Cardiac fibroblast (primary cell): ENCODE measurements at regions not wholly inside any gene's neighbourhood (a gene's known extent, or its start where the extent isn't known, plus 50 kb on each side); places are given as distances from the start of the nearest gene placed in this dataset.

Source experiments
- DNase-seq, 2 donors: peaks; one replicate each; pipeline versions ENCODE4 v3.0.0 to v3.0.0-alpha.2; 2010; ENCODE audit warnings: low read depth in 2 of 2
- H3K4me3 ChIP-seq, 2 donors: replicated peaks in 1 of 2; 1 replicate in 1 of 2; 2 replicates in 1 of 2; pipeline ENCODE4 v1.5.1; 2011; ENCODE audit warnings: low read depth in 2 of 2, low read length in 2 of 2, mild to moderate bottlenecking in 2 of 2, moderate library complexity in 1 of 2
- CTCF ChIP-seq: IDR thresholded peaks from one replicate; pipeline ENCODE4 v1.5.1; 2011; ENCODE audit warnings: low read depth, mild to moderate bottlenecking, low read length, inconsistent platforms

GRCh38 chr10:36452851-36453250 is 672.5 kb upstream of the ANKRD30A start:
- no peak for DNase-seq
- no peak overlapping the region for H3K4me3 ChIP-seq
- no peak for TF ChIP-seq CTCF

- TF ChIP-seq CTCF = no peak
- DNase-seq = no peak
- no peak overlapping the region for H3K4me3 ChIP-seq
Measured at GRCh38 chr10:36451391-36451970, 673.9 kb upstream of the ANKRD30A start.

DNA sequence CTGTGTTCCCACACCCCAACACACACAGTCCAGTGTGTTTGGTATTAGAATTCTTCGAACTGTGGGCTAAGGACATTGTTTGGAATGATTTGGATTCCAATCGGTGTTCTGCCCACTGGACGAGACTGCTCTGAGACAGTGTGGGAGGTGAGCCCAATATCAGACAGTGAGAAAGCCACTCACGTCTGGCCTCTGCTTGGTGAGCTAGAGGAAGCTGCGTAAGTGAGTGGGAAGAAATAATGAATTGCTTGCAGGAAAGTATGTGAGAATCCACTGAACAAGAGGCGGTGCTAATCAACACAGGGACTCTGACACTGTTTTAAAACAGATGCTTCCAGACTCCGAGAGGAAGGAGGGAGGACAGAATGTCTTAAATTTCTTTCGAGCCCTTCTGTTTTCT is 675.0 kb upstream of the ANKRD30A start:
- no peak for TF ChIP-seq CTCF
- DNase-seq = peak; percentile 65 to 90
- no peak overlapping the region for H3K4me3 ChIP-seq

DNA sequence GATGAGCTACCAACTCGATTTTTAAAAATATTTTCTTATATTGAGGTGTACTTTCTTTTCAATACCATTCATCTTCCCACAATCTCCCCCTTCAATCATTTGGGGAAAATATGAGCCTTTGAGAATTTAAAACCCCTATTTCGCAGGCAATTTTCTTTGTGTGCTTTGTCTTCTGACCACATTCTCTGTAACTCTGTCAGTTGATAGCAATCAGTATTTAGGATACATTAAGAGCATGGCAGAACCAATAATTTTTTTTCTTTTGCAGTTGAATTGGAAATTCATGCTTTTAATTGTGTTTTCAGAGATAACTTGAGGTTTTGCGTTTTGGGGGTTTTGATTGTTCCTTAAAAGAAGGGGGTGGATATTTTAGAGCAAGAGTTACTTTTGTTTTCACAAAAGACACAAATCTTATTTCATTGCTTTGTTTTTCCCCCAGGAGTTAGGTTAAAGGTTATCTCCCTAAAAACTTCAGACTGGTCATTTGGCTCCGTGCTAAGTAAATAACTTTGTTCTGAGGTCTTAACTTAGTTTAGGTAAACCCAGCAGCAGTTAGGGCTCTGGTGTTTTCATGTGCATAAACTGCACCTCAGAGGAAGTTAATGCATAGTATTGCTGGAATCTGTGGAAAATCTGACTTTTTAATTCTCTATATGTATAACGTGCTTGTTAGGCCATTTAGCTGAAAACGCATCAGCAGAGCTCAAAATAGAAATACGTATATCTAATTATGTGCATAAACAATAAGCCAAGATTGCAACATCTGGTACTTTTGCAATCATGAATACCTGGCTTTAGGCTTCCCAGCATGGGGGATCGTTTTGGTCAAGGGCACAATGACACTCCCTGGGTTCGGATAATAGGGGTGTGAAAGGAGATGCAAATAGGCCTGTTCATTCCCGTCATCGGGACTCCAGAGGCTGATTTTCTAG is 676.4 kb upstream of the ANKRD30A start:
- DNase-seq = peak; percentile 30 to 54
- H3K4me3 ChIP-seq = no peak overlapping the region
- TF ChIP-seq CTCF = no peak

DNA sequence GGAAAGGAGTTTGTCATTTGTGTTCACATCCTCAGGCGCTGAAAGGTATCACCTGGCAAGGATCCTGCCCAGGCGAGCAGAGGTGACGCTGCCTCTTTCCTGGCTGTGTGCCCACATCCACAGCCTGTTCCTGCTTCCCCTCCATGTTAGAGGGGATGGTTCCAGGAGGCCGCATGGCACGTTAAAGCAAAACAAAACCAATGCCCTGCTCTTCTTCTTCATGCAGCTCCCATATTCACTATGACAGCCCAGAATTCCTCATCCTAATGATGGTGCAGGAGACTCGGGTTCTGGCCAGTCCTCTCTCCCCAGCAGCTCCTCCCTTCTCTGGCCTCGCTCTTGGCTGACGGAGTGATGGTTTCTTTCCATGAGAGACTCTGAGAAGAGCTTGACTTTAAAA is 678.5 kb upstream of the ANKRD30A start:
- peak in 1 of 2 donors; percentile 31 for DNase-seq
- H3K4me3 ChIP-seq = no peak overlapping the region
- no peak for TF ChIP-seq CTCF

GRCh38 chr10:36443233-36443632 is 682.2 kb upstream of the ANKRD30A start:
- TF ChIP-seq CTCF = no peak
- DNase-seq = peak in 1 of 2 donors; percentile 34

More at GRCh38 chr10:36443233-36443632, 682.2 kb upstream of the ANKRD30A start:
- no peak overlapping the region for H3K4me3 ChIP-seq
